Mesenchymal stem cell (in vitro differentiated cells and primary cell): ENCODE measurements at regions not wholly inside any gene's neighbourhood (a gene's known extent, or its start where the extent isn't known, plus 50 kb on each side); places are given as distances from the start of the nearest gene placed in this dataset.
A peak's percentile ranks its signal among the peaks of the same experiment; 100 is the strongest.

Experiments used
- DNase-seq: peaks from one replicate; pipeline ENCODE4 v3.0.0-alpha.2; 2013
- H2AFZ ChIP-seq: one replicate; pipeline ENCODE4 v1.6.1; 2013; ENCODE audit warnings: low read depth, mild to moderate bottlenecking, control low read depth, inconsistent platforms, low read length, moderate library complexity
- H2AK5ac ChIP-seq: 2 replicates; pipeline ENCODE4 v1.6.1; 2013; ENCODE audit warnings: low read length, moderate library complexity, mild to moderate bottlenecking, inconsistent platforms; ENCODE audit not compliant: severe bottlenecking
- H2BK120ac ChIP-seq: one replicate; pipeline ENCODE4 v1.6.1; 2013; ENCODE audit warnings: low read depth, mild to moderate bottlenecking, inconsistent platforms, low read length, moderate library complexity
- H2BK12ac ChIP-seq, 2 experiments: one replicate each; pipeline ENCODE4 v1.6.1; 2013; ENCODE audit warnings: inconsistent platforms in 2 of 2, low read length in 2 of 2, mild to moderate bottlenecking in 2 of 2, moderate library complexity in 2 of 2, control low read depth in 1 of 2
- H2BK15ac ChIP-seq: one replicate; pipeline ENCODE4 v1.6.1; 2013; ENCODE audit warnings: mild to moderate bottlenecking, low read depth, inconsistent platforms; ENCODE audit not compliant: poor library complexity, severe bottlenecking
- H2BK5ac ChIP-seq: 2 replicates; pipeline ENCODE4 v1.6.1; 2013; ENCODE audit warnings: low read depth, mild to moderate bottlenecking, low read length, control low read depth, inconsistent platforms; ENCODE audit not compliant: poor library complexity, severe bottlenecking
- H3K14ac ChIP-seq, 2 experiments: one replicate each; pipeline ENCODE4 v1.6.1; 2013; ENCODE audit warnings: inconsistent platforms in 2 of 2, low read length in 2 of 2, control low read depth in 1 of 2, mild to moderate bottlenecking in 1 of 2, moderate library complexity in 1 of 2
- H3K18ac ChIP-seq, 2 experiments: one replicate each; pipeline ENCODE4 v1.6.1; 2013; ENCODE audit warnings: inconsistent platforms in 2 of 2, low read length in 2 of 2, control low read depth in 1 of 2, low read depth in 1 of 2, mild to moderate bottlenecking in 1 of 2
- H3K23ac ChIP-seq, 2 experiments: one replicate each; pipeline ENCODE4 v1.6.1; 2013; ENCODE audit warnings: inconsistent platforms in 2 of 2, low read length in 2 of 2, mild to moderate bottlenecking in 2 of 2, moderate library complexity in 2 of 2, control low read depth in 1 of 2
- H3K27ac ChIP-seq: 2 replicates; pipeline ENCODE4 v1.5.1; 2013; ENCODE audit warnings: mild to moderate bottlenecking, moderate library complexity, low read length, control low read depth, inconsistent platforms; ENCODE audit not compliant: poor library complexity, severe bottlenecking
- H3K27me3 ChIP-seq, 2 experiments: 2 replicates each; pipeline versions ENCODE4 v1.6.1 to v1.7.0; 2013; ENCODE audit warnings: low read length in 2 of 2, mild to moderate bottlenecking in 2 of 2, moderate library complexity in 2 of 2, control low read depth in 1 of 2, inconsistent platforms in 1 of 2; ENCODE audit not compliant: control insufficient read depth in 1 of 2, insufficient read depth in 1 of 2
- H3K36me3 ChIP-seq, 2 experiments: 2 replicates each; pipeline versions ENCODE4 v1.6.1 to v1.7.0; 2013; ENCODE audit warnings: low read length in 2 of 2, control low read depth in 1 of 2, inconsistent platforms in 1 of 2, low read depth in 1 of 2, mild to moderate bottlenecking in 1 of 2; ENCODE audit not compliant: insufficient read depth in 2 of 2, control insufficient read depth in 1 of 2
- H3K4ac ChIP-seq, 2 experiments: one replicate each; pipeline ENCODE4 v1.6.1; 2013; ENCODE audit warnings: inconsistent platforms in 2 of 2, low read length in 2 of 2, mild to moderate bottlenecking in 2 of 2, moderate library complexity in 2 of 2, control low read depth in 1 of 2, low read depth in 1 of 2
- H3K4me1 ChIP-seq: 2 replicates; pipeline ENCODE4 v1.6.1; 2013; ENCODE audit warnings: low read depth, low read length, control low read depth; ENCODE audit not compliant: control insufficient read depth, insufficient read depth
- H3K4me2 ChIP-seq: 2 replicates; pipeline ENCODE4 v1.6.1; 2013; ENCODE audit warnings: low read length, mild to moderate bottlenecking, inconsistent platforms; ENCODE audit not compliant: poor library complexity, severe bottlenecking
- H3K4me3 ChIP-seq, 2 experiments: 2 replicates each; pipeline versions ENCODE4 v1.5.1 to v1.7.0; 2013; ENCODE audit warnings: low read length in 2 of 2, mild to moderate bottlenecking in 2 of 2, control low read depth in 1 of 2, low read depth in 1 of 2; ENCODE audit not compliant: insufficient read depth in 1 of 2
- H3K79me1 ChIP-seq: replicated peaks from 2 replicates; pipeline ENCODE4 v1.6.1; 2013; ENCODE audit warnings: mild to moderate bottlenecking, control low read depth, low read length, inconsistent platforms; ENCODE audit not compliant: poor library complexity, severe bottlenecking
- H3K9ac ChIP-seq: 2 replicates; pipeline ENCODE4 v1.7.0; 2013; ENCODE audit warnings: mild to moderate bottlenecking, low read length, moderate library complexity
- H3K9me3 ChIP-seq: 2 replicates; pipeline ENCODE4 v1.7.0; 2013; ENCODE audit warnings: mild to moderate bottlenecking, low read length; ENCODE audit not compliant: control insufficient read depth
- H4K8ac ChIP-seq: one replicate; pipeline ENCODE4 v1.6.1; 2013; ENCODE audit warnings: inconsistent platforms, mild to moderate bottlenecking, low read length, moderate library complexity
- H4K91ac ChIP-seq: one replicate; pipeline ENCODE4 v1.6.1; 2013; ENCODE audit warnings: mild to moderate bottlenecking, low read length, inconsistent platforms
- WGBS: methylation state at CpG from one replicate; pipeline ENCODE4 v1.1.7; 2013; ENCODE audit warnings: mixed read lengths; 5-methylcytosine and 5-hydroxymethylcytosine counted together

DNA sequence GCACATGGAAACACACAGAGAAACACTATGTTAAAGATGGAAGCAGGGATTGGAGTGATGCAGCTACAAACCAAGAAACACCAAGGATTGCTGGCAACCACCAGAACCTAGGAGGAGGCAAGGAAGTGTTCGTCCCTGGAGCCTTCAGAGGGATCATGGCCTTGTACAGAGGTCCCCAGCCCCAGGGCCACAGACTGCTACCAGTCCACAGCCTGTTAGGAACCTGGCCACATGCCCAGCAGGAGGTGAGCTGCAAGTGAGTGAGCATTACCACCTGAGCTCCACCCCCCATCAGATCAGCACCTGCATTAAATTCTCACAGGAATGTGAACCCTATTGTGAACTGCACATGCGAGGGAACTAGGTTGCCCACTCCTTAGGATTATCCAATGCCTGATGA, 505.7 kb upstream of the MDFIC2 start:
- no peak overlapping the region for H3K14ac ChIP-seq
- no peak overlapping the region for H2BK12ac ChIP-seq

GRCh38 chr3:70816346-70816745, 503.9 kb upstream of the MDFIC2 start:
- no peak overlapping the region for H3K14ac ChIP-seq
- no peak overlapping the region for H3K27ac ChIP-seq
- H2BK5ac ChIP-seq = no peak overlapping the region
- H3K4me2 ChIP-seq = no peak overlapping the region
- peaks cover 8% of the 10 kb centered on the region for H3K9me3 ChIP-seq
- H3K36me3 ChIP-seq = no peaks in the 10 kb centered on the region
- no peak overlapping the region for H4K91ac ChIP-seq
- H2BK12ac ChIP-seq = no peak overlapping the region
- DNase-seq = no peak
- no peaks in the 10 kb centered on the region for H3K79me1 ChIP-seq
- H3K23ac ChIP-seq = no peak overlapping the region
- H3K4ac ChIP-seq = no peak overlapping the region
- 89% methylated on average over 3 of the region's 3 CpGs for WGBS
- no peak overlapping the region for H2BK15ac ChIP-seq
- no peaks in the 10 kb centered on the region for H3K27me3 ChIP-seq
- no peak overlapping the region for H2AFZ ChIP-seq
- no peak overlapping the region for H2AK5ac ChIP-seq
- H3K18ac ChIP-seq = no peak overlapping the region
- no peaks in the 10 kb centered on the region for H3K4me1 ChIP-seq
- H2BK120ac ChIP-seq = no peak overlapping the region
- no peak overlapping the region for H3K9ac ChIP-seq
- no peak overlapping the region for H3K4me3 ChIP-seq
- H4K8ac ChIP-seq = no peak overlapping the region

More for the DNA sequence above, 505.7 kb upstream of the MDFIC2 start:
- no peaks in the 10 kb centered on the region for H3K27me3 ChIP-seq
- H3K4ac ChIP-seq = no peak overlapping the region
- peaks cover 8% of the 10 kb centered on the region for H3K9me3 ChIP-seq
- H3K18ac ChIP-seq = no peak overlapping the region
- H2AK5ac ChIP-seq = no peak overlapping the region
- no peak overlapping the region for H3K9ac ChIP-seq
- no peak overlapping the region for H3K23ac ChIP-seq
- H3K4me1 ChIP-seq = no peaks in the 10 kb centered on the region
- no peaks in the 10 kb centered on the region for H3K36me3 ChIP-seq
- H3K4me3 ChIP-seq = no peak overlapping the region
- no peaks in the 10 kb centered on the region for H3K79me1 ChIP-seq
- no peak overlapping the region for H2BK15ac ChIP-seq
- H3K4me2 ChIP-seq = no peak overlapping the region
- H4K8ac ChIP-seq = no peak overlapping the region
- H3K27ac ChIP-seq = no peak overlapping the region
- H4K91ac ChIP-seq = no peak overlapping the region
- DNase-seq = no peak
- H2BK5ac ChIP-seq = no peak overlapping the region
- H2AFZ ChIP-seq = no peak overlapping the region
- no peak overlapping the region for H2BK120ac ChIP-seq
- WGBS = 77% methylated on average over 2 of the region's 2 CpGs

GRCh38 chr3:70815817-70816216, 503.4 kb upstream of the MDFIC2 start:
- H2BK12ac ChIP-seq = no peak overlapping the region
- no peak overlapping the region for H4K91ac ChIP-seq
- H2AK5ac ChIP-seq = no peak overlapping the region
- no peak overlapping the region for H3K14ac ChIP-seq
- no peak overlapping the region for H3K4me2 ChIP-seq
- H3K9me3 ChIP-seq = peaks cover 8% of the 10 kb centered on the region
- no peak overlapping the region for H3K9ac ChIP-seq
- no peaks in the 10 kb centered on the region for H3K36me3 ChIP-seq
- H2AFZ ChIP-seq = no peak overlapping the region
- H3K4me1 ChIP-seq = no peaks in the 10 kb centered on the region
- no peaks in the 10 kb centered on the region for H3K27me3 ChIP-seq
- no peak overlapping the region for H2BK120ac ChIP-seq
- no peak overlapping the region for H2BK15ac ChIP-seq
- DNase-seq = no peak
- WGBS = 83% methylated on average over 2 of the region's 4 CpGs
- H3K27ac ChIP-seq = no peak overlapping the region
- no peak overlapping the region for H3K18ac ChIP-seq
- no peak overlapping the region for H3K23ac ChIP-seq
- no peak overlapping the region for H3K4me3 ChIP-seq
- no peaks in the 10 kb centered on the region for H3K79me1 ChIP-seq
- no peak overlapping the region for H2BK5ac ChIP-seq
- no peak overlapping the region for H3K4ac ChIP-seq
- no peak overlapping the region for H4K8ac ChIP-seq

- no peak overlapping the region for H3K4ac ChIP-seq
- peak overlapping the region; percentile 83 for H3K9ac ChIP-seq
- H3K9me3 ChIP-seq = peaks cover 8% of the 10 kb centered on the region
- DNase-seq = no peak
- no peak overlapping the region for H2BK12ac ChIP-seq
- H3K36me3 ChIP-seq = no peaks in the 10 kb centered on the region
- no peak overlapping the region for H2BK120ac ChIP-seq
- H2AK5ac ChIP-seq = no peak overlapping the region
- H3K4me2 ChIP-seq = no peak overlapping the region
- no peak overlapping the region for H3K14ac ChIP-seq
- H2BK5ac ChIP-seq = no peak overlapping the region
- H3K27me3 ChIP-seq = no peaks in the 10 kb centered on the region
- H4K8ac ChIP-seq = no peak overlapping the region
- no peak overlapping the region for H3K27ac ChIP-seq
- no peak overlapping the region for H3K18ac ChIP-seq
- H4K91ac ChIP-seq = no peak overlapping the region
- no peak overlapping the region for H3K23ac ChIP-seq
- H3K4me1 ChIP-seq = no peaks in the 10 kb centered on the region
- no peak overlapping the region for H3K4me3 ChIP-seq
- H2AFZ ChIP-seq = no peak overlapping the region
- no peak overlapping the region for H2BK15ac ChIP-seq
- H3K79me1 ChIP-seq = no peaks in the 10 kb centered on the region
- 83% methylated on average over 1 of the region's 3 CpGs for WGBS
Observed at GRCh38 chr3:70813311-70813710, 500.9 kb upstream of the MDFIC2 start.
